HG03280 (cell line): ENCODE measurements at regions not wholly inside any gene's neighbourhood (a gene's known extent, or its start where the extent isn't known, plus 50 kb on each side); places are given as distances from the start of the nearest gene placed in this dataset.

Experiments used
- ATAC-seq: cut with Tn5 transposase; IDR thresholded peaks from one replicate; pipeline ENCODE4 v1.9.1; 2021; ENCODE audit warnings: mild to moderate bottlenecking, moderate library complexity; ENCODE audit not compliant: unreplicated experiment

DNA sequence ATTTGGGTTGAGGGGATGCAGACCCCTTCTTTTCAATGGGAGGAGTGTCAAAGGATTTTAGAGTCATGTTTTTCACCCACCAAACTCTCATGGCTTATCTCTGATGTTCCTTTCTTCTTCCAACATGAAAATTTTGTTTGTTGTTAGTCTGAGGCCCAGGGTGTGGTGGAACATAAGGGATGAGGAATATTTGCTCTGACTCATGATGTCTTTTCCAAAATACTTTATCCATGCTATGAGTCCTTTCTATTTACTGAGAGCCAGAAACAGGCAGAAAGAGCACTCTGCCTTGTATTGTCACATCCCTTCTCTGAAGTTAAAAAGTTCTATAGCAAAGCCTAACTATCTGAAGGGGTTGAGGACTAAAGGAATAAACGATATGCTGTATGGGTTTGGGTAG lies 61.6 kb upstream of the GYPA start:
- ATAC-seq, result no peak

DNA sequence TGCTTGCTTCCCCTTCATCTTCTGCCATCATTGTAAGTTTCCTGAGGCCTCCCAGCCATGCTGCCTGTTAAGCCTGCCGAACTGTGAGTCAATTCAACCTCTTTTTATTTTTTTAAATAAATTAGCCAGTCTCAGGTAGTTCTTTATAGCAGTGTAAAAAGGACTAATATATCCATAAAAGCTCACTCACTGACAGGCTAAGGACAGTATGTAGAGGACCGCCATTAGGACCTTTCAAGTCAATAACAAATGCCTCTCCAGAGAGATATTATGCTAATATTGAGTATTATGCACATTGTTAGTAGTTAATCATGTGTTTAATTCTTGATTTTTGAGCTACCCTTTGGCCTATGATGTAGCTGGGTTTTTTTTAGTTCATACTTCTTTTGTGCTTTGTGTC lies 62.6 kb upstream of the GYPA start:
- ATAC-seq, result no peak

GRCh38 chr4:144204431-144204830 lies 63.9 kb upstream of the GYPA start:
- no peak for ATAC-seq

DNA sequence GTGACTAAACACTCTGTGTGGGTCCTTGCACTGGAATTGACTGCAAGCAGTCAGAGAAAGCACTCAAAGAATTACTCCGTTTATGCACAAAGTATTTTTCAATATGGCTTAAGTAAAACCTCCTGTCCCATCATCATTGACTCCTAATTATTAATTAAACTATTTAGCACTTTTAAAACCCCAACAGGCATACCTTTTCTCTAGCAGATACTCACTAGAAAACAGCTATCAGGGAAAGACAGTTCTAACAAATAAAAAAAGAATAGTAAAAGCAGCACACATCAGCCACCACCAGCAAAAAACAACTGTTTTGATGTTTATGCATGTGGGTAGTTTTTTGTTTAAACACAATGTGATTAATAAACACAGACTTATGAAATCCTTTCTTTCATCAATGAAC lies 66.2 kb upstream of the GYPA start:
- no peak for ATAC-seq

- ATAC-seq, result no peak
These were observed 67.6 kb upstream of the GYPA start for GRCh38 chr4:144208074-144208473.

DNA sequence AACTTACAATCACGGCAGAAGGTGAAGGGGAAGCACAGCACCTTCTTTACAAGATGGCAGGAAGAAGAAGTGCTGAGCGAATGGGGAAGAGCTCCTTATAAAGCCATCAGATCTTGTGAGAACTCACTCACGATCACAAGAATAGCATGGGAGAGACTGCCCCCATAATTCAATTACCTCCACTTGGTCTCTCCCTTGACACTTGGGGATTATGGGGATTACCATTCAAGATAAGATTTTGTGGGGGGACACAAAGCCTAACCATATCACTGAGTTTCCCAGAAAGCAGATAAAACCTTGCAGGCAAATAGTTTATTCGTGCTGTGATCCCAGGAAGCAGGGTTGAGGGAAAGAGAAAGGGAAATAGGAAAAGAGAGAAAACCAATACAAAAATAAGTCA lies 69.0 kb upstream of the GYPA start:
- no peak for ATAC-seq

DNA sequence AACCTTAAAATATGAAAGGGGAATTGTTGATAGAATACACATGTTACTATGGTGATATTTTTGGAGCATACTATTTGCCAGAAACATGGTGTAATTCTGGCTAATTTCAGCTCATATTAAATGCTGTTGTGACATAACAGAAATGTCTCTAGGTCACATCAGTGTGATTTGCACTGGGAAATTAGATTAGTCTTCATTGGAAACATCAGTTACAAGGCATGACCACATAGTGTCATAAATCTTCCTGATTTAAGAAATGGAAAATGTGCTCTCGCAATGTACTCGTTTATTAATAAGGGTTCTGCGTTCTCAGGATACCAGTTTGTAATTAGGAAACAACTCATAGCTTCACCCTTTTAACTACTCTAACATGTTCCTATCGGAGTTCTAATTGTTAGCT lies 72.9 kb upstream of the GYPA start:
- no peak for ATAC-seq

GRCh38 chr4:144223149-144223548 lies 82.6 kb upstream of the GYPA start:
- ATAC-seq, result no peak

DNA sequence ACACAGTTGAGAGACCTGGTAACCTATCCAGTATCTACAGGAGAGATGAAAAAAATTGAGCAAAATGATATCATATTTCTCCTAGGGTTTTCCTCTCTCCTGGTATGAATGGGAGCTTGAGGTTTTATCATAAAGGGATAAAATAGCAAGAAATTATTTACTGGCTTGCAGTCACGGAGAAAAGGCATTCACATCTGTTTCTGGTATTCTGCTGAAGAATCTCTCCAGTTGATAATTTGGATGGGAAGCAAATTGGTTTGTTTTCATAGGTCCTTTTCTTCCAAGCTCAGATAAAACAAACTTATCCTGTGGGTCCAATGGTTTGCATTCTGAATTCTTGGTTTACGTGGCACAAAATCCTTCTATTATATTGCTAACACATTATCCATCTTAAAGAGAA lies 83.1 kb upstream of the GYPA start:
- no peak for ATAC-seq

GRCh38 chr4:144259285-144259684 lies 118.8 kb upstream of the GYPA start:
- ATAC-seq, result no peak

DNA sequence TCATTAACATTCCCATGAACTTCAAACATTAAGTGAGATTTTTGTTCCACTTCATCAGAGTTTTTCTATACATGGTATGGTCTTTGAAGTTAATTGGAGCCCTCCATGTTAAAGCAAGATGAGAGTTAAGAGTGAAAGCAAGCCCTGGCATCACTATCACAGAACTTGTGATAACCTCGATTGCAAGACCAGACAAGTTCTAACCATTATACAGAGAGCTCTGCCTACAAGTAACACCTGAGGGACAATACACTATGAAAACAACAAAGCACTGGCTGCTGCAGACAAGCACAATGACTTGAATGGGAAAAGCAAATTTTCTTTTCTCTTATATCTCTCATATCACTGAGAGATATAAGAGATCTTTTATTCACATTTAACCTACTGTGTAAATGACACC lies 126.6 kb upstream of the GYPA start:
- ATAC-seq, result no peak

DNA sequence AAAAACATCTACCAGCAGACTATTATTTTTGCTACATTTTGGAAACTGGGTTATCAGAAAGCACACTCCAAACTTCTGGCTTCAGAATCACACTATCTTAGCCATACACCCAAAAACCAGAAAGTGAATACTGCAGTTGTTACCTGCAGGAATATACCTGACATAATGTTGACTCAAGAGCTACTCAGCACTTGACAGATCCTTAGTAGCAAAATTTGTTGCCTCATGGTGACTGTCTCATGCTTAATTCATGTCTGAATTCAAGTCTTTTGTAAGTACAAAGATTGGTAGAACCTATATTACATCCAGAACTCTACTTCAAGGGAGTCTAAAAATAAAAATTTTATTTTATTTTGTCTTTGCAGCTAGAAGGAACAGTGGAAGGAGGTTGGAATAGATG lies 140.2 kb upstream of the GYPA start:
- ATAC-seq, result no peak

DNA sequence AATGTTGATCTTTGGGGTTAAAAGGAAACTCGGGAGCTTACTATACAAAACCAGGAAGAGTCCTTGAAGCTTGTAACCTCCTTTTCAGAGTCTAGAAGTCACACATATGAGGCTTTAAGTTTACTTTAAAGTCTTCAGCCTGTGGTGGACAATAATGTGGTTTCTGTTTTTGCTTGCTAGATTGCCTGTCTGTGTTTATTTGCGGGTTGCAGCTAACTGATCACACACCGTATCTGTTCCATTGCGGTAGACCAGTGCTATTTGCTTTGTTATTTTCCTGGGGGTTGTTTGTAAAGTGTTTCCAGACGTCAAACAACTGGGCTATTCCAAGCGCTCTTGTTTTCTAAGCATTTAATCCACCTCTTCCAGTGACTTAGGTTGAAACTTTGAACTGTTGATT lies 143.0 kb upstream of the GYPA start:
- ATAC-seq, result no peak

- ATAC-seq, result no peak
These were observed 143.5 kb upstream of the GYPA start for GRCh38 chr4:144284026-144284425.

GRCh38 chr4:144288011-144288903 lies 147.7 kb upstream of the GYPA start:
- no peak for ATAC-seq

- ATAC-seq, result no peak
These were observed 149.3 kb upstream of the GYPA start for GRCh38 chr4:144289667-144290428.

GRCh38 chr4:144291164-144291563 lies 150.6 kb upstream of the GYPA start:
- ATAC-seq, result no peak

- ATAC-seq, result no peak
These were observed 153.7 kb upstream of the GYPA start for GRCh38 chr4:144294211-144294610.

DNA sequence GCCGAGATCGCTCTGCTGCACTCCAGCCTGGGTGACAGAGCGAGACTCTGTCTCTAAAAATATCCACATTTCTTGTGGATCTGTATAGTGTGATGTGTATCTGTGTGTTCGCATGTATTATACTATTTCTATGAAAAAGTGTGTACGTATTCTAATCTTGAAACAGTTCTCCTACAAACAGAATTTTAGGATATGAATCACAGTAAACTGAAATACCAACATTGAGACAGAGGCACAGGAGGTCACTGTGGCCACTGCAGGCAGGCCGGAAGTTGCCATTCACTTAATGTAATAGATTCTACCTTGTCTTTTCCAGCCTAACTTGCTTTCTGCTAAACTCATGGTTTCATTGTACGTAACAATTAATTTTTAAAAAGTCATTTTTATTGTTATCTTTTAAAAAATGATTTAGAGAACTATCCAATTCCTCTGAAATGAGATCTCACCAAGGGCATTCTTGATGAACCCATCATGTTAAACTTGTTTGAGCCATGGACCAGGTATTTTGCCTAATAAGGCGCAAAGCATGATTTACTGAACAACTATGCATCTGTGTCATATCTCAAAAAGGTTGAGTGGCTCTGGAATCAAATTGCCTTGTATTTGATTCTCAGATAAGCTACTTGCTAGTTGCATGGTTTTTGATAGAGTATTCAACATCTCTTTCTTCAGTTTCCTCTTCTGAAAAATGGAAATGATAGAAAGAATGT lies 154.9 kb upstream of the GYPA start:
- ATAC-seq, result no peak

DNA sequence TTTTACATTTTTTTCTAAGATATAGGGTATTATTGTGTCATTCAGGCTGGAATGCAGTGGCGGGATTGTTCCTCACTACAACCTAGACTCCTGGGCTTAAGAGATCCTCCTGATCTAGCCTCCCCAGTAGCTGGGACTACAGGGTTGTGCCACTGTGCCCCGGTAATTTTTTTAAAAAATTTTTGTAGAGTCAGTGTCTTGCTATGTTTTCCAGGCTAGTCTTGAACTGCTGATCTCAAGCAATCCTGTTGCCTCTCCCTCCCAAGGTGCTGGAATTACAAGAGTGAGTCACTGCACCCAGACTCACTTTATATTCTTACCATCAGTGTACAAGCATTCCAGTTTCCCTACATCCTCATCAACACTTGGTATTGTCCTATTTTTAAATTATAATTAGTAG lies 156.4 kb upstream of the GYPA start:
- ATAC-seq, result no peak

DNA sequence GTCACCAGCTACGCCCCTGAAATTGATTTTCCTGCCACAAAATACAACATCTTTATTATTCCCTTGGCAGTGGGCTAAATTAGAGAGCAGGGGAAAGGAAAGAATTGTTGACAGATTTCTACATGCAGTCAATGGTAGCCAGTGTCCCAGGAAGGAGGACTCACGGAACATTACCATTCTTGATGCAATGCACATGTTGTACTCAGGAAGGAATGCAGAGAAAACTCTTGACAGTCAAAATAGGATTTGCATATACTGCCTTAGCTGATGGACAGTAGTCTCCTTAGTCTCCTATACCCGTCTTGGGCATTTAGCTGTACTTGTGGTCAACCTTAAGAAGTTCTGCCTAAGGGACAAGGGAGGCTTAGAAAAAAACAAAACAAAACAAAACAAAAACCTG lies 158.0 kb upstream of the GYPA start:
- no peak for ATAC-seq

DNA sequence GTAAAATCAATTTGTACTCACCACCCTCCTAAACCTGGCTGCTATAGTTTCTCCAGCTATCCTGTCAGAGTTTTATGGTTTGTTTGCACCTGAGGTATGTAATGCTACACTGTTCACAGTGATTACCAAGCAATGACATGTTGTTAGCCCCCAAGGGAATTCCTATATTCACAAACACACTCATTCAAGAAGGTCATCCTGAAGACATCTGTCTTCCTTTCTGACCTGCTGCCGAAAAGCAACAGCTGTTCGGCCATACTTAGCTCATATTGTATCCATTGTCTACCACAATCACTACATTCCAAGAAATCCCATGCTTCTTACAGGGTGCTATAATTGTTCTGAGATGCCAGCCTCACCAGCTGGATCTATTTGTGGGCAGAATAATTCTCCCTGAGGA lies 160.1 kb upstream of the GYPA start:
- no peak for ATAC-seq
